HPDE6-E6E7 (cell line): ENCODE measurements at regions not wholly inside any gene's neighbourhood (a gene's known extent, or its start where the extent isn't known, plus 50 kb on each side); places are given as distances from the start of the nearest gene placed in this dataset.
A peak's percentile ranks its signal among the peaks of the same experiment; 100 is the strongest.
"Not testable (repeated sequence)": the region's sequence is repeated elsewhere in the genome, so short reads cannot be mapped to it uniquely, and the experiment has no call there.

ENCODE experiments used
- DNase-seq: peaks from one replicate; pipeline ENCODE4 v3.0.0; 2011; ENCODE audit warnings: missing footprints; ENCODE audit errors: extremely low spot score

GRCh38 chr11:15300341-15300740 is 185.6 kb downstream of the INSC start:
- no peak for DNase-seq

DNA sequence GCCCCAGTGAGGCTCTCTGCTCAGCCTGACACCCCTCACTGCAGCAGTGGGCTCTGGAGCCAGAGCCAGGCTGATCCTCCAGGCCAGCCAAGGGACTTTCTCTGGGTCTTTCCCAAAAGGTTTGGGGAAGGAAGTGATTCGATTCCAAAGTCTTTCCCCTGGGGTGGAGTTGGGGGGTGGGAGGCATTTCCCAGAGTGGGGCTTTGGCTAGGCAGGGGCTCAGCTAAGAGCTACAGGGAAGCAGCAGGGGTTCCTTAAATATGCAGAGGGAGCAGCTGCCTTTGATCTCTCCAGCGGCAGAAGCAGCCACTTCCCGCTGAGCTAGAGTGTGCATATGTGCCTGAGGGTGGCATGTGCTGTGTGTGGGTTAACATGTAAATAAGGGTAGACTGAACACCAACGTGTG is 192.9 kb downstream of the INSC start:
- DNase-seq: no peak

GRCh38 chr11:15308840-15309239 is 194.1 kb downstream of the INSC start:
- no peak for DNase-seq

- DNase-seq: no peak
Observed at GRCh38 chr11:15309296-15309695, 194.6 kb downstream of the INSC start.

DNA sequence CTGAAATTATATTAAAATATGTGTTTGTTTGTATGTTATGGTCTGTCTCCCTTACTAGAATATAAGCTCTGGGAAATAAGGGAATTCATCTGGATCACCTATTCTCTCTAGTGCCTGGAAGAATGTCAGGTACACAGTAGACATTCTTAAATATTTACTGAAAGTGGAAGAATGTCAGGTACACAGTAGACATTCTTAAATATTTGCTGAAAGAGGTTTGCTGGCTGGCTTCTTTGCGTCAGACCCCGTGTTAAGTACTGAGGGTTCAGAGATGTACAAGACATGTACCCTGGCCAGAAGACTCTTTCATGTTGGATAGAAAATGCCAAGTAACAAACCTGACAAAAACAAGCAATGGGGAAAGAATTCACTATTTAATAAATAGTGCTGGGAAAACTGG is 199.1 kb downstream of the INSC start:
- no peak for DNase-seq

DNA sequence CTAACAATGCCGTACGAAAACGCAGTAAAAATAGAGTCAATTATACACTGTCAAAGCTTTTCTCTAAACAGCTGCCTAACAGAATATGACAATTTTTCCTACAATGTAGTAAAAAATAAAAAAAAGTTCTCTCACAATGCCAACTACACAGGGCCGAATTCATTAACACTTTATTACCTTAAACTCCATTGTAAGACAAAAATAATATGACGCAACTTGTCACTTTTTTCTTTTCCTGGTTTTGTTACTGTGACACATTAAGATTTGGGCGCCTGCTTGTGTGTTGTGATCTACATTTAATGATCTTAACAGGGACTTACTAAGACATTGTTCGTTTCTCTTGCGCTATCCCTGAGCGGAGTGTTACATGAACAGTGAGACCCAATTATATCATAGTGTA is 204.1 kb downstream of the INSC start:
- no peak for DNase-seq

- no peak for DNase-seq
Observed at GRCh38 chr11:15326520-15326919, 211.8 kb downstream of the INSC start.

DNA sequence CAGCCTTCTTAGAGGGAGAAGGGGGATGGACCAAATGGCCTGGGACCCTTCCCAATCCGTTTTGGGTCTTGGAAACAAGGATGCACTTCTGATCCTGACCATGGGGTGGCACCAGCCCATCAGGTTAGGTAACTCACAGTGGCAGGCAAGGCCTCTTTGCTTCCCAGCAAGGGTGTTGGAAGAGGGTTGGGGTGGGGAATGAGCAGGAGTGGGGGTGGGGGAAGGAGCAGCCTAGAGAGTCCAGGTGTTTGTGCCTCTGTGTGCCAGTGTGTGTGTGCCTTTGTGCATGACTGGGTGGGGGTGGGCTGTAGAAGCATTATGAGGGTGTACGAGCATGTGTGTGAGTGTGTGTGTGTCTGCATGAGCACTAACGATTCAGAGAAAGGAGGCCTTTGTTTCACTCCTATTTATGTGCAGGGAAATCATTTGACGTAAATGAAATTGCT is 213.1 kb downstream of the INSC start:
- DNase-seq: peak; percentile 9

DNA sequence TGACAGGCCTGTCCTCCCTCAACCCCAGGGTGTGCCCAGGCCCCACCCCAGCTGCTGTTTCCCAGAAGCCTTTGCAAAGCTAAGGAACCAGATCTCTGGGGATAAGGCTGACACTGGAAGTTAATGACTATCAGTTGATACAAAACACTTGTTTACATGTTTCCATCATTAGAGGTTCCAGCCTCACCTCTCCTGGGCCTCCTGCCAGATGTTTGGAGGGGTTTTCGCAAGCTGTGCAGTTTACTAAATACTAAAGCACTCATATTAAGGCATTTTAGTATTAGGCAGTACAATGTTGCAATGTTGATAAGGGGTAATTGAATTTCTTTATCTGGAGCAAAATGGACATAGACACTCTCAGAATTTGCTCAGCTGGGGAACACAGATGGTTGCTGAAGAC is 218.7 kb downstream of the INSC start:
- no peak for DNase-seq

DNA sequence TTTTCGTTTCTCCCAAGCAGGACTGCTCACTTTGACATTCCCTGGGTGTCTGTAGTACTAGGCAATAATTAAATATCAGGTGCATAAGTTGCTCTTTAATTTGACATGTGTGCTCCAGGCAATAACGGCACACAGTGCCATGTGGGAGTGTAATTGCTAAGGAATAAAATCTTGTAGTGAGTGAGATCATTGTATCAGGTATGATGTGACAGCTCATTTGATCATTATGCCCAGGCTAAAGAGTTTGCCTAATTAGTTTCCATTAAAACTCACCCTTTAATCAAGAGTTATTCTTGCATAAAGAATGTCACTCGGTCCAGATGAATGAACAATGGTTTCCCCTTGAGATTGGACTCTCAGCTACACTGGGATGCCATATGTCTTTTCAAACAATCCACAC is 220.0 kb downstream of the INSC start:
- DNase-seq: no peak

DNA sequence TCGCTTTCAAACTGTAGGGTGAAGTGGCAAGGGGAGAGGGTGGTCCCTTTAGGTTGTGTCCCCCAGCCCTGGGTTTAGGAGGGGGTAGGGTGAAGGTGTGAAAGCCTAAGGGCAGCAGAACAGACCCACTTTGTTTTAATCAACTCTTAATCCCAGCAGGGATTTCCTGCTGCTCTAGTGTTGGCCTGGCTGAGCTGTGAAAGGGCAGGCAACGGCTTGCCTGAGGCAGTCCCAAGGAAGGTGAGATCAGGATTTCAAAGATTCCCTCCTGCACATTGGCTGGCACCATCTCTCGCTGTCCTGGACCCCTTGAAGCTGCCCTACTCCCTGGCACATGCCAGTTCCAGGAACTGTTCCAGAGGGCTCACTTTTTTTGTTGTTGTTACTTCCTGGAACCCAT is 221.3 kb downstream of the INSC start:
- DNase-seq: no peak

DNA sequence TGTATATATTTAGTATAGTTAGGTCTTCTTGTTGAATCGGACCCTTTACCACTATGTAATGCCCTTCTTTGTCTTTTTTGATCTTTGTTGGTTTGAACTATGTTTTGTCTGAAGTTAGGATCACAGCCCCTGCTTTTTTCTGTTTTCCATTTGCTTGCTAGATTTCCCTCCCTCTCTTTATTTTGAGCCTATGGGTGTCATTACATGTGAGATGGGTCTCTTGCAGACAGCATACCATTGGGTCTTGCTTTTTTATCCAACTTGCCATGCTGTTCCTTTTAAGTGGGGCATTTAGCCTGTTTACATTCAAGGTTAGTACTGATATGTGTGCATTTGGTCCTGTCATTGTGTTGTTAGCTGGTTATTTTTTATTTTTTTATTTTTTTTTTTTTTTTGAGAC is 224.6 kb downstream of the INSC start:
- no peak for DNase-seq

DNA sequence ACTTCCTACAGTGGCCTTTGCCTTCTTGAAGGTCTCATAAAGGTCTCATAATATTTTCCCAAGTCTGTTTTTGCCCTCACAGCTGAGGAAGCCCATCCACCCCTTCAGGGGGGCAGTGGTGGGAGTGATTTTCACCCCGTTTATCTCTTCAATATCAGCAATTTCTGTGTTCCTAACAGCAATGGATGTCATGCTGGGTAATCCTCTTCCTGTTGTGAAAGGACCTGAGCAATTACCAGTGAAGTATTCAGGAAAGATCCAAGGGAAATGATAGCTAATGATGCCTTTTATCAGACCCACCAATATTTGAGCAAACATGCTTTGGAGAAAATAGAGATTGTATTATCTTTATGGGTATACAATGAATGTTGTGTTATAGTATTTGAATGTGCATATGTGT is 226.9 kb downstream of the INSC start:
- DNase-seq: no peak

- no peak for DNase-seq
Observed at GRCh38 chr11:15342163-15342562, 227.4 kb downstream of the INSC start.

GRCh38 chr11:15346907-15347306 is 232.2 kb downstream of the INSC start:
- DNase-seq: no peak

GRCh38 chr11:15347969-15348734 is 233.4 kb downstream of the INSC start:
- no peak for DNase-seq

GRCh38 chr11:15349413-15349812 is 234.7 kb downstream of the INSC start:
- DNase-seq: no peak

GRCh38 chr11:15361316-15361715 is 246.6 kb downstream of the INSC start:
- no peak for DNase-seq

GRCh38 chr11:15365286-15365685 is 250.6 kb downstream of the INSC start:
- not testable (repeated sequence) for DNase-seq

DNA sequence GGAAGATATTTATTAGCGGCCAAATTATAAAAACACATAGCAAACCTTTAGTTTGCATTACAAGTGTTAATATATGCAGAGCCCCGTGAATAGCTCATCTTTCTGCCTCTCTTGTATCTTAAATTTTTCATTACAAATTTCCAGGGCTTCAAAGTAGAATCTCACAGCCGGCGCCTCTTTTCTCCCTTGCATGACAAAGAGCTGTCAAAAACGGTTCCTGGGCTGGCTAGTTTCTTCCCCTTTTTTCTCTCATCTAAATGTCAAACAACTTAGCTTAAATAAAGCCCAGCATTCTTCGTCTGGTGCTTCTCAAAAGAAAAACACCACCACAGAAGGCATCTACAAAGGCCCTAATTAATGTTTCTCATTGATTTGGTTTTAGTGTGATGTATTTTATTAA is 253.0 kb downstream of the INSC start:
- no peak for DNase-seq

DNA sequence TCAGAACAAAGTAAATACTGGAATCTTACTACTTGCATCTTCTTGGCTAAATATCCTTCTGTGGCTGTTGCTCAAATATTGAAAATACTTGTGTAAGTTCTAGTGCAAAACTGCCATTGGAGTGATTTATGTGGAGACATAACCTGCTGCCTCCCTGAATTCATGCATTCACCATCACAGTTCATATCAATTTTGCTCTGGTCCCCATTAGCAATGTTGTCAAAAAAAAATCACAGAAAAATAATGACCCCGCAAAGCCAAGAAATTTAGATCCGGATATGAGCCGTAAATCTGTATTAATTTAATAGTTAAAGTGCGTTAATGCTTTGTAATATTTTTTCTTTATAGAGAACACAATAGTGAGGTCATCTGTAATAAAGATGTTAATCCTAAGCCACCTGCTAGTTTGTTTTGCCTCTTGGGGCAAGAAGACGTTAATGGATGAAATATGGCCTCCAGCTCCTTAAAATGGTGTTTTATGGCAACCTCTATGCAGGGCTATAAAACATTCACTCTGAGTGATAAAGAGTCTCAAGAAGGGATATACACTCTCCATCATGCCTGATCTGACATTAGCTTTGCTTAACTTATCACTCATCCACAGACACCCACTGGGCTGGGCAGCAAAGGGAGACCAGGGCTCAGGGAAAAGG is 255.9 kb downstream of the INSC start:
- DNase-seq: no peak

GRCh38 chr11:15371533-15371932 is 256.8 kb downstream of the INSC start:
- no peak for DNase-seq

DNA sequence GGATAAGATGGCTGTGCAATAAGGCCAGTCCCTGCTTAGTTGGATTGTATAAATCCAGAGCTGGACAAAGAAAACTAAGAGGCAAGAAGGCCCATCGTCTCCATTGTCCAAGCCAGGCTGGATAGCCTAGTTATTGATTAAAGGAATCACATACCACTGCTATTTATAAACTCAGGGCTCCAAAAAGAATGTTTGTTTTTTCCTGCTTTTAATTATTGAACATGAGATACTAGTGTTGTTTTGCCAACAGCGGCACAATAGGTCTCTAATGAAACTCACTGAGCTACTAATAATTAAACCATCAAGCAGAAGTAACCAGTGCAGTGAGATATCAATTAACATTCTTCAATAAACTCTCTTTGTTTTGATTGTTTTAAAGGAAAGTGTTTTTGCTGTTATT is 259.7 kb downstream of the INSC start:
- no peak for DNase-seq

GRCh38 chr11:15378941-15379340 is 264.2 kb downstream of the INSC start:
- DNase-seq: no peak
